HepG2 (cell line): ENCODE measurements at regions not wholly inside any gene's neighbourhood (a gene's known extent, or its start where the extent isn't known, plus 50 kb on each side); places are given as distances from the start of the nearest gene placed in this dataset.

Experiments
- ATAC-seq: fragments of 200-7000 bp; cut with Tn5 transposase; 3 replicates; pipeline ENCODE4 v1.9.1; 2020; ENCODE audit warnings: mild to moderate bottlenecking, moderate library complexity
- BruUV-seq: library from RNA; stranded (reverse); fragments of 400-500 nt; replicated peaks from 2 replicates; lab custom pipeline; 2021; lab: Mats Ljungman, UMichigan
- CTCF ChIA-PET: fragments of 300-600 bp; formaldehyde crosslinking; extraction: SDS; loops from one replicate; lab custom pipeline; 2021; ENCODE audit warnings: low total read pairs, inconsistent platforms, low intra/inter-chr PET ratio; lab: Yijun Ruan, JAX
- POLR2A ChIA-PET: fragments of 350-600 bp; sonication (Branson Sonifier 250); formaldehyde crosslinking; loops from one replicate; lab custom pipeline; 2020; ENCODE audit warnings: antibody characterized with exemption, inconsistent platforms; lab: Yijun Ruan, JAX
- DNase-seq: peaks from one replicate; pipeline ENCODE4 v3.0.0-alpha.2; 2015; ENCODE audit warnings: low spot score
- FAIRE-seq: peaks from 3 replicates; lab custom pipeline; 2011; peaks lifted over from hg19 to GRCh38; lab: Jason Lieb, UNC
- H2AFZ ChIP-seq: one replicate; pipeline ENCODE4 v1.6.1; 2011; ENCODE audit warnings: low read length, inconsistent platforms
- H3K27ac ChIP-seq: fragments of 300-600 bp; 3 replicates; pipeline ENCODE4 v1.8.0; 2011; ENCODE audit warnings: mixed run types, mild to moderate bottlenecking, mixed read lengths, low read length, inconsistent platforms; ENCODE audit not compliant: insufficient read depth; ENCODE audit errors: extremely low read length
- H3K27me3 ChIP-seq, 2 experiments: fragments of 200-600 bp in 1 of 2; 2 replicates in 1 of 2; 3 replicates in 1 of 2; pipeline versions ENCODE4 v1.6.0 to v1.8.0; 2011; ENCODE audit warnings: low read length in 2 of 2, mild to moderate bottlenecking in 2 of 2, moderate library complexity in 2 of 2, inconsistent platforms in 1 of 2; ENCODE audit not compliant: insufficient read depth in 2 of 2, control insufficient read depth in 1 of 2
- H3K36me3 ChIP-seq, 2 experiments: fragments of 200-600 bp in 1 of 2; replicated peaks in 1 of 2; 2 replicates in 1 of 2; 3 replicates in 1 of 2; pipeline versions ENCODE4 v1.5.1 to v1.8.0; 2011; ENCODE audit warnings: low read length in 2 of 2, inconsistent platforms in 1 of 2; ENCODE audit not compliant: insufficient read depth in 2 of 2, control insufficient read depth in 1 of 2
- H3K4me1 ChIP-seq: 2 replicates; pipeline ENCODE4 v1.5.1; 2012; ENCODE audit warnings: low read length, inconsistent platforms; ENCODE audit not compliant: insufficient read depth
- H3K4me2 ChIP-seq: 2 replicates; pipeline ENCODE4 v1.6.0; 2011; ENCODE audit warnings: low read depth, low read length, inconsistent platforms
- H3K4me3 ChIP-seq, 3 experiments: fragments of 200-600 bp in 1 of 3; sonication (generic), shearing (Covaris generic) in 1 of 3; replicated peaks in 1 of 3; 2 replicates each; pipeline ENCODE4 v1.5.1; 2011 to 2016; ENCODE audit warnings: low read length in 3 of 3, inconsistent platforms in 2 of 3, low read depth in 2 of 3, mild to moderate bottlenecking in 2 of 3, control low read depth in 1 of 3, mixed read lengths in 1 of 3; ENCODE audit not compliant: insufficient read depth in 1 of 3
- H3K79me2 ChIP-seq: one replicate; pipeline ENCODE4 v1.6.1; 2011; ENCODE audit warnings: low read length, inconsistent platforms; ENCODE audit not compliant: insufficient read depth
- H3K9ac ChIP-seq: 2 replicates; pipeline ENCODE4 v1.6.0; 2011; ENCODE audit warnings: mild to moderate bottlenecking, low read depth, low read length, inconsistent platforms; ENCODE audit not compliant: insufficient read depth
- H3K9me3 ChIP-seq: 2 replicates; pipeline ENCODE4 v1.5.1; 2012; ENCODE audit warnings: mild to moderate bottlenecking, low read length
- H4K20me1 ChIP-seq: 2 replicates; pipeline ENCODE4 v1.6.0; 2011; ENCODE audit warnings: inconsistent platforms, mild to moderate bottlenecking, low read length, moderate library complexity; ENCODE audit not compliant: insufficient read depth
- CREB3 ChIP-seq: sonication (generic); formaldehyde crosslinking; IDR thresholded peaks from 2 replicates; pipeline ENCODE4 v1.5.0; 2020; ENCODE audit warnings: missing genetic modification reagents
- DDIT3 ChIP-seq: sonication (generic); formaldehyde crosslinking; IDR thresholded peaks from 2 replicates; pipeline ENCODE4 v1.4.0; 2020; ENCODE audit warnings: mild to moderate bottlenecking, missing genetic modification reagents
- DNMT1 ChIP-seq: sonication (generic); formaldehyde crosslinking; IDR thresholded peaks from 2 replicates; pipeline ENCODE4 v1.5.1; 2020; ENCODE audit warnings: mild to moderate bottlenecking, missing genetic modification reagents
- FOSL2 ChIP-seq: sonication (generic); formaldehyde crosslinking; IDR thresholded peaks from 2 replicates; pipeline ENCODE4 v1.4.0; 2020; ENCODE audit warnings: missing genetic modification reagents
- MTA3 ChIP-seq: sonication (generic); formaldehyde crosslinking; IDR thresholded peaks from 2 replicates; pipeline ENCODE4 v1.4.0; 2020; ENCODE audit warnings: missing genetic modification reagents
- PHF21A ChIP-seq: sonication (generic); formaldehyde crosslinking; IDR thresholded peaks from 2 replicates; pipeline ENCODE4 v1.5.0; 2020; ENCODE audit warnings: mild to moderate bottlenecking, missing genetic modification reagents
- TCF7 ChIP-seq: sonication (generic); IDR thresholded peaks from 2 replicates; pipeline ENCODE4 v1.6.1; 2016; ENCODE audit warnings: antibody characterized with exemption, low read depth
- ZNF598 ChIP-seq: sonication (generic); formaldehyde crosslinking; IDR thresholded peaks from 2 replicates; pipeline ENCODE4 v1.5.1; 2020; ENCODE audit warnings: mild to moderate bottlenecking, missing genetic modification reagents, borderline replicate concordance
- ZNF670 ChIP-seq: sonication (generic); formaldehyde crosslinking; IDR thresholded peaks from 2 replicates; pipeline ENCODE4 v1.8.0; 2022; ENCODE audit warnings: mild to moderate bottlenecking, missing genetic modification reagents, borderline replicate concordance
- ZNF724P ChIP-seq: sonication (generic); formaldehyde crosslinking; IDR thresholded peaks from 2 replicates; pipeline ENCODE4 v1.8.0; 2022; ENCODE audit warnings: missing genetic modification reagents, borderline replicate concordance
- WGBS: methylation state at CpG from one replicate; pipeline ENCODE4 v1.1.6; 2017; ENCODE audit warnings: low lambda C conversion rate; 5-methylcytosine and 5-hydroxymethylcytosine counted together
- in situ Hi-C: cut with HindIII; loops from 2 replicates; pipeline ENCODE4 v1.10.0; 2017; ENCODE audit warnings: low pct_unique_long_range_greater_than_20kb; ENCODE audit not compliant: extremely low pct_ligation_motif_present
- intact Hi-C: fragments of 100-400 bp; cut with micrococcal nuclease; formaldehyde crosslinking; loops from one replicate; pipeline ENCODE4 v1.10.0; 2022; ENCODE audit not compliant: unreplicated experiment

- POLR2A ChIA-PET = no interaction called here
- peaks cover 58% of the 10 kb centered on the region for H3K9me3 ChIP-seq
- no peak overlapping the region for H2AFZ ChIP-seq
- H4K20me1 ChIP-seq = no peaks in the 10 kb centered on the region
- H3K4me1 ChIP-seq = no peaks in the 10 kb centered on the region
- in situ Hi-C loops (no loop called here), intact Hi-C loops (no loop called here)
- no peak overlapping the region for H3K27ac ChIP-seq
- TF ChIP-seq ZNF724P (CRISPR knock-in tag) = no peak
- TF ChIP-seq CREB3 = no peak
- TF ChIP-seq ZNF670 = no peak
- BruUV-seq = no TSS peak
- H3K27me3 ChIP-seq = no peaks in the 10 kb centered on the region; a peak in 1 of 5 replicates
- H3K79me2 ChIP-seq = no peaks in the 10 kb centered on the region
- no peaks in the 10 kb centered on the region for H3K36me3 ChIP-seq
- CTCF ChIA-PET = no interaction called here
- DNase-seq = no peak
- no peak overlapping the region for H3K4me2 ChIP-seq
- H3K4me3 ChIP-seq = no peak overlapping the region
- FAIRE-seq = no peak
- H3K9ac ChIP-seq = no peak overlapping the region
- 5% methylated on average over 8 of the region's 8 CpGs for WGBS
- ATAC-seq = no peak
Measured at GRCh38 chr19:31167690-31168089, 181.5 kb downstream of the TSHZ3 start.

- 5% methylated on average over 2 of the region's 2 CpGs for WGBS
- no peak for FAIRE-seq
- Histone ChIP-seq H3K79me2 (no peaks in the 10 kb centered on the region), H4K20me1 (no peaks in the 10 kb centered on the region), H3K4me1 (no peaks in the 10 kb centered on the region), H3K4me2 (no peak overlapping the region), H3K27me3 (no peaks in the 10 kb centered on the region; a peak in 1 of 5 replicates), H3K9me3 (peaks cover 48% of the 10 kb centered on the region), H3K4me3 (no peak overlapping the region), H3K27ac (no peak overlapping the region), H3K9ac (no peak overlapping the region), H3K36me3 (no peaks in the 10 kb centered on the region), H2AFZ (no peak overlapping the region)
- intact Hi-C loops = no loop called here
- no peak for ATAC-seq
- no TSS peak for BruUV-seq
- TF ChIP-seq DNMT1 = no peak
- TF ChIP-seq ZNF598 (CRISPR knock-in tag) = no peak
- TF ChIP-seq PHF21A (CRISPR knock-in tag) = no peak
- no peak for TF ChIP-seq MTA3 (CRISPR knock-in tag)
- TF ChIP-seq TCF7 = no peak
- no peak for TF ChIP-seq FOSL2 (CRISPR knock-in tag)
- no peak for TF ChIP-seq DDIT3 (CRISPR knock-in tag)
- CTCF ChIA-PET = no interaction called here
- no peak for DNase-seq
- POLR2A ChIA-PET = no interaction called here
- in situ Hi-C loops = no loop called here
Measured at GRCh38 chr19:31166206-31166605, 183.0 kb downstream of the TSHZ3 start.
